ENCODE measurements at regions not wholly inside any gene's neighbourhood (a gene's known extent, or its start where the extent isn't known, plus 50 kb on each side); places are given as distances from the start of the nearest gene placed in this dataset.

DNA sequence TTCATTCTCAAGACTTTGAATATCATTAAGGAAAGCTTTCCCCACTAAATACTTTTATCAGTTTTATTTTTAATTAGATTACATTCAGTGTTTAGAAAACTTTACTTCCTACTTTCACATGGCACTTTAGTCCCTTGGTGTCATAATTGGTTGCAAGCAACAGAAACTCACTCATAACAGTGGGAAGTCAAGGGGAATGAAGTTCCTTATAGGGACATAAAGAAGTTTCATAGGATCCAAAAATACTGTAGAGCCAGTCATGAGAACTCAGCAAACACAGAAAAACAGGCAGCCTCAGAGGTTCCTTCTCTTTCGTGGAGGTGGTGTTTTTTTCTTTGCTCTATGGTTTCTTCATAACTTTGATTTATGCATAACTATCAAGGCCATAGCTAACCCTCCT lies 809.0 kb downstream of the BCL11A start:
- ChIA-PET POLR2A (no interaction called here), CTCF (no interaction called here)
- TF ChIP-seq TARDBP (IDR thresholded peaks at IDR 0.05): no peak
- no peak for TF ChIP-seq BHLHE40 (IDR thresholded peaks at IDR 0.05; ENCODE audit: borderline replicate concordance)
- TF ChIP-seq LEF1 (IDR thresholded peaks at IDR 0.05; ENCODE audit: borderline replicate concordance): no peak
- no peak for TF ChIP-seq ELF4 (IDR thresholded peaks at IDR 0.05)
- no peak for TF ChIP-seq NFRKB (IDR thresholded peaks at IDR 0.05)
- no peak for TF ChIP-seq SUZ12 (IDR thresholded peaks at IDR 0.05)
- TF ChIP-seq L3MBTL2 (conservative IDR thresholded peaks at IDR 0.05): no peak
- TF ChIP-seq HDGF (IDR thresholded peaks at IDR 0.05; ENCODE audit: borderline replicate concordance): no peak
- TF ChIP-seq CTBP1 (IDR thresholded peaks at IDR 0.05; ENCODE audit: borderline replicate concordance): no peak
- no peak for TF ChIP-seq PKNOX1 (IDR thresholded peaks at IDR 0.05)
- TF ChIP-seq FOXA1 (IDR thresholded peaks at IDR 0.05): no peak
- TF ChIP-seq SP1 (IDR thresholded peaks at IDR 0.05): no peak
- TF ChIP-seq FOXM1 (IDR thresholded peaks at IDR 0.05; ENCODE audit: borderline replicate concordance): no peak
- no peak for TF ChIP-seq ZNF384 (IDR thresholded peaks at IDR 0.05)
- no peak for TF ChIP-seq FOXK2 (IDR thresholded peaks at IDR 0.05)
- TF ChIP-seq ARNT (IDR thresholded peaks at IDR 0.05): no peak
- no peak for DNase-seq (ENCODE audit: extremely low spot score)

DNA sequence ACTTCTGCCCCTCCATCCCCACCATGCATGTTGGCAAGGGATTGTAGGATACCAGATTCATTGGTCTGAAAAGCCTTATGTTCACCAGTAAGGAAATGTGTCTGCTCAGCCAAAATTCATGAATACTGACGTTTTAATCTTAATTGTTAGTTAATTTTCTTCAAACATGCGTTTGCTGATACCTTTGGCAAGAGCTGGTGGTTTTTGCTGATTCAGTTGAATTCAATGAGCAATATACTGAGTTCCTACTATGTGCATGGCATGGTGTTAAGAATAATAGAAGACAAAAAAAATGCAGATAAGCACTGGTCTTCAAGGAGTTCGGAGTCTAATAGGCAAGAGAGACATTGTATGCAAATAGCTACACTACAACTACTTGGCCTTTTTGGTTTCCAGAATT lies 811.6 kb downstream of the BCL11A start:
- TF ChIP-seq TARDBP (IDR thresholded peaks at IDR 0.05) (no peak), SP1 (IDR thresholded peaks at IDR 0.05) (no peak), FOXM1 (IDR thresholded peaks at IDR 0.05; ENCODE audit: borderline replicate concordance) (no peak), CTBP1 (IDR thresholded peaks at IDR 0.05; ENCODE audit: borderline replicate concordance) (no peak), BHLHE40 (IDR thresholded peaks at IDR 0.05; ENCODE audit: borderline replicate concordance) (no peak), L3MBTL2 (conservative IDR thresholded peaks at IDR 0.05) (no peak), HDGF (IDR thresholded peaks at IDR 0.05; ENCODE audit: borderline replicate concordance) (no peak), ELF4 (IDR thresholded peaks at IDR 0.05) (no peak), ZNF384 (IDR thresholded peaks at IDR 0.05) (no peak), SUZ12 (IDR thresholded peaks at IDR 0.05) (no peak), NFRKB (IDR thresholded peaks at IDR 0.05) (no peak), LEF1 (IDR thresholded peaks at IDR 0.05; ENCODE audit: borderline replicate concordance) (no peak), FOXK2 (IDR thresholded peaks at IDR 0.05) (no peak), FOXA1 (IDR thresholded peaks at IDR 0.05) (no peak), ARNT (IDR thresholded peaks at IDR 0.05) (no peak), PKNOX1 (IDR thresholded peaks at IDR 0.05) (no peak)
- ChIA-PET POLR2A (no interaction called here), CTCF (no interaction called here)
- no peak for DNase-seq (ENCODE audit: extremely low spot score)

DNA sequence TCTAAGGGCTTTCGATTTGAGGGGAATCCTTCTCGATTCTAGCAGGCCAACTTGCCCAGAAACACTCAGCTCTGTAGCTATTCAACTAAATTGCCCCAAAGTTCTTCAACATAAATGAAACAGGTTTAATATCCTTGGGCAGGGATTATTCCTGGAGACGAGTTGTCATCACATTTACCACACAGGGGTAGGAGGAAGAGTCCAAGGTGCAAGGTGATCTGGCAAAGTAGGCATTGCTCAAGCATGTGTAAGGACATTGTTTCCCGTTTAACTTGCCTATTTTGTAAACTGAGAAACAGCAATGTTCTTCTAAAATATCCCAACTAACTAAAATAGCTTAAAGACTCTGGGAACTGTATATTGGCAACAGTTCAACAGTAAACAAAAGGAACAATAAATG lies 814.3 kb downstream of the BCL11A start:
- TF ChIP-seq CTBP1 (IDR thresholded peaks at IDR 0.05; ENCODE audit: borderline replicate concordance) (no peak), ARNT (IDR thresholded peaks at IDR 0.05) (no peak), ELF4 (IDR thresholded peaks at IDR 0.05) (no peak)
- ChIA-PET CTCF (no interaction called here), POLR2A (no interaction called here)
- no peak for DNase-seq (ENCODE audit: extremely low spot score)

DNA sequence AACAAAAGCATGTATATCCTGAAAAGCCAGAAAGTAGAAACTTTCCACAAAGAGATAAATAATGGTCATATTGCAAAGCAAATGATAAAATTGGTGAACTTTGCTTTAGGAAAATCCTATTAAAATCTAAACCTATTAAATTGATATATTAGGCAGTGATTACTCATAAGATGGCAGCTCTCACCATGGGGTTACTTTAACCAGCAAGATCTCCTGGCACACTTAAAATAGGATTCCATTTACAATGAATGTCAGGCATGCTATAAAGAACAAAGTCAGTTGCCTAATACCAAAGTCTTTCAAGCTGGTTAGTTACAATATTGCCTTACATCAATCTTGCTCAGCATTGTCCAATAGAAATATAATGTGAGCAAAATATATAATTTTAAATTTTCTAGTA lies 816.2 kb downstream of the BCL11A start:
- TF ChIP-seq FOXM1 (IDR thresholded peaks at IDR 0.05; ENCODE audit: borderline replicate concordance) (no peak), PKNOX1 (IDR thresholded peaks at IDR 0.05) (peak; percentile 66)
- ChIA-PET POLR2A (no interaction called here), CTCF (no interaction called here)
- DNase-seq (ENCODE audit: extremely low spot score): no peak

- no peak for TF ChIP-seq FOXK2 (IDR thresholded peaks at IDR 0.05)
- no peak for TF ChIP-seq ELF4 (IDR thresholded peaks at IDR 0.05)
- no peak for TF ChIP-seq HDGF (IDR thresholded peaks at IDR 0.05; ENCODE audit: borderline replicate concordance)
- TF ChIP-seq L3MBTL2 (conservative IDR thresholded peaks at IDR 0.05): no peak
- no peak for TF ChIP-seq SP1 (IDR thresholded peaks at IDR 0.05)
- TF ChIP-seq ARNT (IDR thresholded peaks at IDR 0.05): no peak
- no peak for TF ChIP-seq LEF1 (IDR thresholded peaks at IDR 0.05; ENCODE audit: borderline replicate concordance)
- TF ChIP-seq TARDBP (IDR thresholded peaks at IDR 0.05): no peak
- TF ChIP-seq FOXM1 (IDR thresholded peaks at IDR 0.05; ENCODE audit: borderline replicate concordance): no peak
- TF ChIP-seq SUZ12 (IDR thresholded peaks at IDR 0.05): no peak
- no peak for TF ChIP-seq BHLHE40 (IDR thresholded peaks at IDR 0.05; ENCODE audit: borderline replicate concordance)
- TF ChIP-seq FOXA1 (IDR thresholded peaks at IDR 0.05): no peak
- POLR2A ChIA-PET: no interaction called here
- no peak for DNase-seq (ENCODE audit: extremely low spot score)
- CTCF ChIA-PET: no interaction called here
These were observed 818.7 kb downstream of the BCL11A start for GRCh38 chr2:59734743-59735142.

DNA sequence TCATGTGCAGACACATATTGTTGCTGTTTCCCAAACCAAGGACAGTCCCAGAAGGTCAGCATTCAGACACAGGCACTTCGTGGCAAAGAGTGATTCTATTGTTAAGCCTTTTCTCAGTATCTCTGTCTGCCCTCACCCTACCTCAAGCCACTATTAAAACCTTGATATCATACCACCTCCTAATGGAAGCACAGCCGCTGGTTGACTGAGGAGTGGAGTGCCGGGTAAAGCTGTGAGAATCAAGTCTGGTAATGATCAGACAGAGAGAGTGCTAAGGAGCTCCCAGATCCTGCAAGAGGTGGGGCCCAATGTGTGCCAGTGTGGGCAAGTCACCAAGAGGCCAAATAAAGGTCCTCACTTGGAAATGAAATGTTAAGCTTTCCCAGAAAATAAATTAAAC lies 819.5 kb downstream of the BCL11A start:
- POLR2A ChIA-PET: no interaction called here
- no peak for DNase-seq (ENCODE audit: extremely low spot score)
- CTCF ChIA-PET: no interaction called here
- no peak for TF ChIP-seq FOXK2 (IDR thresholded peaks at IDR 0.05)
- TF ChIP-seq LEF1 (IDR thresholded peaks at IDR 0.05; ENCODE audit: borderline replicate concordance): no peak
- TF ChIP-seq SUZ12 (IDR thresholded peaks at IDR 0.05): no peak

DNA sequence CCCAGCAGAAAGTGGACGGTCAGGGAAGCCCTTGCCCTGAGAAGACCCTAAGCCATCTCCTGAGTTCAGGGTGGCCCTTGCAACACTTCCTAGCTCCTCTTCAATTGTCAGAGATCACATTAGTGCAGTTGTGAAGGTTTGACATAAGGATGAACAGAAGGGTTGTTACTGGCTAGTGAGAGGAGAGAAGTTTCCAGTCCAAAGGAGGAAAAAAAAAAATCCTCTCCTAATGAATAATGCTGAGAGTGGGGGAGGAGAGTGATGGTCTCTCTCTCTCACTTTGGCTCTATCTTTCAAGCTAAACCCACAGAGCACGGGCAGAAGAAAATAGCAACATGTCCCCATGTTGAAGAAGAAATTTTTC lies 819.9 kb downstream of the BCL11A start:
- TF ChIP-seq LEF1 (IDR thresholded peaks at IDR 0.05; ENCODE audit: borderline replicate concordance) (no peak), SUZ12 (IDR thresholded peaks at IDR 0.05) (no peak), FOXM1 (IDR thresholded peaks at IDR 0.05; ENCODE audit: borderline replicate concordance) (no peak), HDGF (IDR thresholded peaks at IDR 0.05; ENCODE audit: borderline replicate concordance) (no peak), ARNT (IDR thresholded peaks at IDR 0.05) (no peak)
- no peak for DNase-seq (ENCODE audit: extremely low spot score)
- CTCF ChIA-PET: no interaction called here
- POLR2A ChIA-PET: no interaction called here

All from HEK293T (cell line).